ENCODE measurements at regions not wholly inside any gene's neighbourhood (a gene's known extent, or its start where the extent isn't known, plus 50 kb on each side); places are given as distances from the start of the nearest gene placed in this dataset.
"Not testable (repeated sequence)": the region's sequence is repeated elsewhere in the genome, so short reads cannot be mapped to it uniquely, and the experiment has no call there.

- DNase-seq = not testable (repeated sequence)
Observed at GRCh38 chr15:69769336-69769735, 316.7 kb downstream of the RPLP1 start.

- not testable (repeated sequence) for DNase-seq
Observed at GRCh38 chr15:69774258-69774657, 321.6 kb downstream of the RPLP1 start.

GRCh38 chr15:69774711-69775110, 322.1 kb downstream of the RPLP1 start:
- not testable (repeated sequence) for DNase-seq

GRCh38 chr15:69777356-69777755, 320.4 kb downstream of the TLE3 start:
- no peak for DNase-seq

GRCh38 chr15:69780374-69780773, 317.3 kb downstream of the TLE3 start:
- DNase-seq = no peak

GRCh38 chr15:69780981-69781380, 316.7 kb downstream of the TLE3 start:
- DNase-seq = no peak

- DNase-seq = no peak
Observed at GRCh38 chr15:69781411-69782125, 316.1 kb downstream of the TLE3 start.

- DNase-seq = no peak
Observed at GRCh38 chr15:69782139-69782658, 315.5 kb downstream of the TLE3 start.

- DNase-seq = peak in 1 of 2 experiments; percentile 36
Observed at GRCh38 chr15:69782809-69783208, 314.9 kb downstream of the TLE3 start.

- no peak for DNase-seq
Observed at GRCh38 chr15:69783211-69783610, 314.5 kb downstream of the TLE3 start.

GRCh38 chr15:69784798-69785566, 312.7 kb downstream of the TLE3 start:
- DNase-seq = no peak

GRCh38 chr15:69786136-69786701, 311.5 kb downstream of the TLE3 start:
- DNase-seq = no peak

GRCh38 chr15:69787791-69788190, 309.9 kb downstream of the TLE3 start:
- no peak for DNase-seq

- DNase-seq = no peak
Observed at GRCh38 chr15:69789648-69790393, 307.9 kb downstream of the TLE3 start.

- no peak for DNase-seq
Observed at GRCh38 chr15:69790632-69791031, 307.1 kb downstream of the TLE3 start.

GRCh38 chr15:69792823-69793222, 304.9 kb downstream of the TLE3 start:
- DNase-seq = peak in 1 of 2 experiments; percentile 2

GRCh38 chr15:69793431-69793780, 304.3 kb downstream of the TLE3 start:
- DNase-seq = peak in 1 of 2 experiments; percentile 2

GRCh38 chr15:69793781-69794451, 303.8 kb downstream of the TLE3 start:
- peak in 1 of 2 experiments; percentile 2 for DNase-seq

GRCh38 chr15:69794645-69795469, 302.9 kb downstream of the TLE3 start:
- no peak for DNase-seq

GRCh38 chr15:69795601-69796000, 302.1 kb downstream of the TLE3 start:
- DNase-seq = no peak

GRCh38 chr15:69797051-69797595, 300.6 kb downstream of the TLE3 start:
- DNase-seq = no peak
